ENCODE measurements at regions not wholly inside any gene's neighbourhood (a gene's known extent, or its start where the extent isn't known, plus 50 kb on each side); places are given as distances from the start of the nearest gene placed in this dataset.
"Not testable (repeated sequence)": the region's sequence is repeated elsewhere in the genome, so short reads cannot be mapped to it uniquely, and the experiment has no call there.

DNA sequence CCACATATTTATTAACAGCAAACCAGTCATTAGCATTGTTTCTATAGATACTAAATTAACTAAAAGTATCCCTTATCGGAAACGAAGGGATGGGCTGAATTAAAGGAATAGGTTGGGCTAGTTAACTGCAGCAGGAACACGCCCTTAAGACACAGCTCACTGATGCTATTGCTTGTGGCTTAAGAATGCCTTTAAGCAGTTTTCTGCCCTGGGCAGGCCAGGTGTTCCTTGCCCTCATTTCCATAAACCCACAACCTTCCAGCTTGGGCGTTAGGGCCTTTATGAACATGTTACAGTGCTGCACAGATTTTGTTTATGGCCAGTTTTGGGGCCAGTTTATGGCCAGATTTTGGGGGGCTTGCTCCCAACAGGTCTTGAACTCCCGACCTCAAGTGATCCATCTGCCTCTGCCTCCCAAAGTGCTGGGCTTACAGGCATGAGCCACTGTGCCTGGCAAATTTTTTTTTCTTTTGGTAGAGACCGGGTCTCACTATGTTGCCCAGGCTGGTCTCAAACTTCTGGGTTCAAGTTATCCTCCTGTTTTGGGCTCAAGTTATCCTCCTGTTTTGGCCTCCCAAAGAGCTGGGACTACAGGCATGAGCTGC, 90.1 kb upstream of the GRIN2A start:
- not testable (repeated sequence) for TF ChIP-seq POLR2A (IDR thresholded peaks at IDR 0.05); CTCF (IDR thresholded peaks at IDR 0.05); EP300 (IDR thresholded peaks at IDR 0.05; ENCODE audit: low read depth); POLR2AphosphoS5 (IDR thresholded peaks at IDR 0.05)

All from transverse colon (tissue), 4 donors.